ENCODE measurements at regions not wholly inside any gene's neighbourhood (a gene's known extent, or its start where the extent isn't known, plus 50 kb on each side); places are given as distances from the start of the nearest gene placed in this dataset.

GRCh38 chr9:79279356-79279755 is 292.4 kb upstream of the TLE4 start:
- H3K36me3 ChIP-seq (ENCODE audit: control insufficient read depth, insufficient read depth, low read length) = no peaks in the 10 kb centered on the region
- Mint-ChIP-seq H3K4me3 (no peak overlapping the region), H3K9me3 (peaks cover 2 to 6% of the 10 kb centered on the region in 2 donors), H3K27me3 (ENCODE audit: low read depth in 2 of 2) (peaks cover 2 to 19% of the 10 kb centered on the region in 2 donors), H3K27ac (no peak overlapping the region), H3K36me3 (no peaks in the 10 kb centered on the region), H3K4me1 (no peaks in the 10 kb centered on the region)
- 83% methylated on average over 1 of the region's 1 CpG for WGBS (ENCODE audit: insufficient coverage)
- H3K27me3 ChIP-seq (ENCODE audit: control insufficient read depth, insufficient read depth, low read length) = no peaks in the 10 kb centered on the region
- DNase-seq (no peak), ATAC-seq (no peak)
- no peaks in the 10 kb centered on the region for H3K4me1 ChIP-seq (ENCODE audit: control insufficient read depth, insufficient read depth, low read length)
- no peak overlapping the region for H3K27ac ChIP-seq (ENCODE audit: low read length)
- TF ChIP-seq, protein P1, sequence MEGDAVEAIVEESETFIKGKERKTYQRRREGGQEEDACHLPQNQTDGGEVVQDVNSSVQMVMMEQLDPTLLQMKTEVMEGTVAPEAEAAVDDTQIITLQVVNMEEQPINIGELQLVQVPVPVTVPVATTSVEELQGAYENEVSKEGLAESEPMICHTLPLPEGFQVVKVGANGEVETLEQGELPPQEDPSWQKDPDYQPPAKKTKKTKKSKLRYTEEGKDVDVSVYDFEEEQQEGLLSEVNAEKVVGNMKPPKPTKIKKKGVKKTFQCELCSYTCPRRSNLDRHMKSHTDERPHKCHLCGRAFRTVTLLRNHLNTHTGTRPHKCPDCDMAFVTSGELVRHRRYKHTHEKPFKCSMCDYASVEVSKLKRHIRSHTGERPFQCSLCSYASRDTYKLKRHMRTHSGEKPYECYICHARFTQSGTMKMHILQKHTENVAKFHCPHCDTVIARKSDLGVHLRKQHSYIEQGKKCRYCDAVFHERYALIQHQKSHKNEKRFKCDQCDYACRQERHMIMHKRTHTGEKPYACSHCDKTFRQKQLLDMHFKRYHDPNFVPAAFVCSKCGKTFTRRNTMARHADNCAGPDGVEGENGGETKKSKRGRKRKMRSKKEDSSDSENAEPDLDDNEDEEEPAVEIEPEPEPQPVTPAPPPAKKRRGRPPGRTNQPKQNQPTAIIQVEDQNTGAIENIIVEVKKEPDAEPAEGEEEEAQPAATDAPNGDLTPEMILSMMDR (IDR thresholded peaks at IDR 0.05) = no peak
- H3K9me3 ChIP-seq (ENCODE audit: control insufficient read depth, insufficient read depth, low read length) = no peaks in the 10 kb centered on the region
- intact Hi-C loops (cut with micrococcal nuclease) = no loop called here
- no peak overlapping the region for H3K4me3 ChIP-seq (ENCODE audit: low read length)

DNA sequence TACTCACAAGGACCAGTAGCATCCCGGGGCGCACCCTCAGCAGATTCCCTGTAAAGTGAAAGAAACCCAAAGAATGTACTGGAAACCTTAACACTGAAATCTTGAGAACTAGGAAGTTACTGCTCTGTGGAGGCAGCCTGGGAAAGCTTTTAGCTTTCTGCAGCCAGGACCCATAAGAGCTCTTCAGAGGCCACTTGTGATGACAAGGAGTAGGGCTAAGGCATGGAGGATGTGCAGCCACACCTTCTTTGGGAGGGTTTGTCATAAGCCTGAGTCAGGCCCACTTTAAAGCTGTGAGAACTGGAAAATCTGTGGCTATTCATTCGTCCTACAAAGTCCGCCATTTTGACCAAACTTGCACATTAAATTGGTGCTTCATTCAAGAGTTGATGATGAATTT is 291.1 kb upstream of the TLE4 start:
- WGBS (ENCODE audit: insufficient coverage) = 95% methylated on average over 4 of the region's 4 CpGs
- intact Hi-C loops (cut with micrococcal nuclease) = no loop called here
- H3K27me3 ChIP-seq (ENCODE audit: control insufficient read depth, insufficient read depth, low read length) = no peaks in the 10 kb centered on the region
- H3K27me3 Mint-ChIP-seq (ENCODE audit: low read depth in 2 of 2) = peaks cover 2 to 19% of the 10 kb centered on the region in 2 donors
- ATAC-seq = no peak
- no peak overlapping the region for H3K4me3 ChIP-seq (ENCODE audit: low read length)
- no peaks in the 10 kb centered on the region for H3K4me1 Mint-ChIP-seq
- no peaks in the 10 kb centered on the region for H3K36me3 Mint-ChIP-seq
- H3K9me3 ChIP-seq (ENCODE audit: control insufficient read depth, insufficient read depth, low read length) = no peaks in the 10 kb centered on the region
- no peak overlapping the region for H3K27ac Mint-ChIP-seq
- H3K36me3 ChIP-seq (ENCODE audit: control insufficient read depth, insufficient read depth, low read length) = no peaks in the 10 kb centered on the region
- no peak overlapping the region for H3K27ac ChIP-seq (ENCODE audit: low read length)
- DNase-seq = no peak
- no peak overlapping the region for H3K4me3 Mint-ChIP-seq
- no peaks in the 10 kb centered on the region for H3K4me1 ChIP-seq (ENCODE audit: control insufficient read depth, insufficient read depth, low read length)
- TF ChIP-seq, protein P1 (IDR thresholded peaks at IDR 0.05) = no peak
- H3K9me3 Mint-ChIP-seq = peaks cover 2 to 6% of the 10 kb centered on the region in 2 donors

DNA sequence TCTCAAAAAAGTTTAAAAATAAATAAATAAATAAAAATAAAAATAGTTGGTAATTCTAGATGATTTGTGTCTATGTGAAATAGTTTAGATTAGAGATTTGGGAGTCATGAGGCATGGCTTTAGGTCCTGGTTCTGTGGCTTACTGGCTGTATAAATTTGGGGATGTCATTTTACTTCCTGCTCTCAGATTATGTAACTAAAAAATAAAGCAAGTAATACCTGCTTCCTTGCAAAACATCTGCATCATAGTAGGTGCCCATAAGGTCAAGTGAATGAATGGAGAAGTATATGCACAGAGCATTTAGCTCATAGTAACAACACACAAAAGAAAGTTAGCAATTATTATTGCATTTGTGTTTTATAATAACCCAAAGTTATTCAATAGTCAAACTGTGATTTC is 287.7 kb upstream of the TLE4 start:
- peaks cover 2 to 3% of the 10 kb centered on the region in 2 donors for H3K9me3 Mint-ChIP-seq
- H3K27me3 ChIP-seq (ENCODE audit: control insufficient read depth, insufficient read depth, low read length) = no peaks in the 10 kb centered on the region
- H3K27me3 Mint-ChIP-seq (ENCODE audit: low read depth in 2 of 2) = peaks cover 0 to 19% of the 10 kb centered on the region in 2 donors
- H3K27ac ChIP-seq (ENCODE audit: low read length) = no peak overlapping the region
- DNase-seq (no peak), ATAC-seq (no peak)
- no peak overlapping the region for H3K27ac Mint-ChIP-seq
- TF ChIP-seq, protein P1 (IDR thresholded peaks at IDR 0.05) = no peak
- intact Hi-C loops (cut with micrococcal nuclease) = no loop called here
- H3K4me3 ChIP-seq (ENCODE audit: low read length) = no peak overlapping the region
- no peak overlapping the region for H3K4me3 Mint-ChIP-seq
- no peaks in the 10 kb centered on the region for H3K4me1 Mint-ChIP-seq
- no peaks in the 10 kb centered on the region for H3K9me3 ChIP-seq (ENCODE audit: control insufficient read depth, insufficient read depth, low read length)
- H3K36me3 ChIP-seq (ENCODE audit: control insufficient read depth, insufficient read depth, low read length) = no peaks in the 10 kb centered on the region
- H3K36me3 Mint-ChIP-seq = no peaks in the 10 kb centered on the region
- H3K4me1 ChIP-seq (ENCODE audit: control insufficient read depth, insufficient read depth, low read length) = no peaks in the 10 kb centered on the region

DNA sequence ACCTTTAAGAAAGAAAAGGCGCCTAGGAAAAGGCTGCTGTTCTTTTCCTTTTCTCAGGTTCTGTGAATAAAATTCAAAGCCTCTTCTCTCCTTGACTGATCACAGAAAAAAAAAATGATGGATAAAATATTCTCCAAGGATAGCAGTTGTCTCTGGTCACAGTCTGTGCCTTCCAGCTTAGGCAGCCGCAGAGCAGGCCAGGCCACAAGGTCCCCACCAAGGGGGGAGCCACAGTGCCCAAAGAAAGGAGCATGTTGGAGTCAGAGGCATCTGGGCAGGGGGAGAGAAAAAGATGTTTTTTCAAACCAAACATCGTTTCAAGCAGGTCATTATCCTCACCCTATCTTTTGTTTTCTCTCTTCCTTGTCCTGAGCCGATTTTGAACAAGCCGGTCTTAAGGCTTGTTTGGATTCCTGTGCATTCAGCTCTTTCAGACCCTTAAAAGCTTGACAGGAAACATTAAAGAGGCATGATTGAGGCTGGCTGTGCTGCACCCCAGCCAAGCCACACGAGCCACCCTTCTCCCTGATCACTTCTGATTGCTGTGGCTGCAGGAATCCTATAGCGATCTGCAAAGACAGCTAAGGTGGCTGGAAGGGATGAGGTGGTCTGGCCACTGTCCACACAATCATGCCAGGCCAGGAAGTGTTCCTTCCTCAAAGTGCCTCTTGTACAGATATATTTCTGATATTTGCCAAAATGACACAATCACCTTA is 284.6 kb upstream of the TLE4 start:
- intact Hi-C loops (cut with micrococcal nuclease) = no loop called here
- no peak for DNase-seq
- no peak overlapping the region for H3K27ac ChIP-seq (ENCODE audit: low read length)
- Mint-ChIP-seq H3K27ac (no peak overlapping the region), H3K36me3 (no peaks in the 10 kb centered on the region), H3K27me3 (ENCODE audit: low read depth in 2 of 2) (no peaks in the 10 kb centered on the region), H3K9me3 (no peaks in the 10 kb centered on the region), H3K4me3 (no peak overlapping the region), H3K4me1 (no peaks in the 10 kb centered on the region)
- TF ChIP-seq, protein P1 (IDR thresholded peaks at IDR 0.05) = no peak
- H3K9me3 ChIP-seq (ENCODE audit: control insufficient read depth, insufficient read depth, low read length) = no peaks in the 10 kb centered on the region
- 45% methylated on average over 6 of the region's 7 CpGs for WGBS (ENCODE audit: insufficient coverage)
- no peaks in the 10 kb centered on the region for H3K27me3 ChIP-seq (ENCODE audit: control insufficient read depth, insufficient read depth, low read length)
- no peaks in the 10 kb centered on the region for H3K36me3 ChIP-seq (ENCODE audit: control insufficient read depth, insufficient read depth, low read length)
- H3K4me1 ChIP-seq (ENCODE audit: control insufficient read depth, insufficient read depth, low read length) = no peaks in the 10 kb centered on the region
- H3K4me3 ChIP-seq (ENCODE audit: low read length) = no peak overlapping the region
- no peak for ATAC-seq
